Activated CD4-positive, alpha-beta T cell treated with anti-CD3 and anti-CD28 coated beads for 36 hours (primary cell): ENCODE measurements at regions not wholly inside any gene's neighbourhood (a gene's known extent, or its start where the extent isn't known, plus 50 kb on each side); places are given as distances from the start of the nearest gene placed in this dataset.
"Not testable (repeated sequence)": the region's sequence is repeated elsewhere in the genome, so short reads cannot be mapped to it uniquely, and the experiment has no call there.

ENCODE experiments used
- ATAC-seq: fragments of 200-7000 bp; cut with Tn5 transposase; one replicate; pipeline ENCODE4 v1.10.0; 2021; ENCODE audit warnings: mild to moderate bottlenecking, moderate library complexity
- CTCF ChIA-PET: fragments of 350-600 bp; sonication (Branson Sonifier 250); formaldehyde crosslinking; loops from one replicate; lab custom pipeline; 2021; ENCODE audit warnings: antibody characterized with exemption; lab: Charles Lee
- POLR2A ChIA-PET: fragments of 350-600 bp; sonication (Branson Sonifier 250); formaldehyde crosslinking; loops from one replicate; lab custom pipeline; 2021; ENCODE audit warnings: antibody characterized with exemption, inconsistent platforms; lab: Charles Lee
- DNase-seq: peaks from one replicate; pipeline ENCODE4 v3.0.0-alpha.2; 2020
- H3K27ac Mint-ChIP-seq: one replicate; pipeline ENCODE4 v1.8.0; 2021; ENCODE audit warnings: mixed read lengths
- H3K27me3 Mint-ChIP-seq: one replicate; pipeline ENCODE4 v1.8.0; 2021; ENCODE audit warnings: mixed read lengths
- H3K36me3 Mint-ChIP-seq: one replicate; pipeline ENCODE4 v1.8.0; 2021; ENCODE audit warnings: low read depth, mixed read lengths
- H3K4me1 Mint-ChIP-seq: one replicate; pipeline ENCODE4 v1.8.0; 2021; ENCODE audit warnings: mixed read lengths
- H3K4me3 Mint-ChIP-seq: one replicate; pipeline ENCODE4 v1.8.0; 2021; ENCODE audit warnings: mild to moderate bottlenecking, moderate library complexity, mixed read lengths
- H3K9me3 Mint-ChIP-seq: one replicate; pipeline ENCODE4 v1.8.0; 2021; ENCODE audit warnings: low read depth, mixed read lengths
- intact Hi-C, 2 experiments: fragments of 100-400 bp; cut with DNase I in 1 of 2; cut with micrococcal nuclease in 1 of 2; formaldehyde crosslinking; loops; one replicate each; pipeline versions ENCODE4 v1.14.2 to v1.15.1; 2022 to 2024; cut with DNase I, micrococcal nuclease

- CTCF ChIA-PET = interaction anchor here (0.5 to 5.3 kb wide), 30 partner anchors 9 to 566 kb away, joined by 3 to 50 read pairs (median 5); no protein-coding TSS in a partner anchor
- H3K27ac Mint-ChIP-seq, H3K27me3 Mint-ChIP-seq, H3K4me3 Mint-ChIP-seq, ATAC-seq, H3K36me3 Mint-ChIP-seq, DNase-seq, H3K9me3 Mint-ChIP-seq: not testable (repeated sequence)
- POLR2A ChIA-PET = interaction anchor here (0.5 to 0.6 kb wide), 2 partner anchors 122 to 657 kb away, joined by 3 to 4 read pairs; no protein-coding TSS in a partner anchor
- peaks cover 16% of the 10 kb centered on the region for H3K4me1 Mint-ChIP-seq
- intact Hi-C loops = loop anchor here (1.0 to 5.0 kb wide), 4 partner anchors 113 to 151 kb away; no protein-coding TSS in a partner anchor
Measured at GRCh38 chr1:21367973-21368514, 71.9 kb upstream of the NBPF3 start.

GRCh38 chr1:21366288-21366687 lies 73.6 kb upstream of the NBPF3 start:
- Mint-ChIP-seq H3K4me3 (no peak overlapping the region), H3K27me3 (no peaks in the 10 kb centered on the region), H3K9me3 (no peaks in the 10 kb centered on the region), H3K4me1 (peaks cover 16% of the 10 kb centered on the region), H3K36me3 (no peaks in the 10 kb centered on the region), H3K27ac (no peak overlapping the region)
- ChIA-PET POLR2A (no interaction called here), CTCF (interaction anchor here (0.8 to 5.3 kb wide), 5 partner anchors 95 to 148 kb away, joined by 3 to 50 read pairs (median 5); no protein-coding TSS in a partner anchor)
- no peak for ATAC-seq
- intact Hi-C loops = loop anchor here in 1 of 2 experiments (5.0 kb wide), 1 partner anchor 149 kb away; no protein-coding TSS in a partner anchor
- DNase-seq = no peak

DNA sequence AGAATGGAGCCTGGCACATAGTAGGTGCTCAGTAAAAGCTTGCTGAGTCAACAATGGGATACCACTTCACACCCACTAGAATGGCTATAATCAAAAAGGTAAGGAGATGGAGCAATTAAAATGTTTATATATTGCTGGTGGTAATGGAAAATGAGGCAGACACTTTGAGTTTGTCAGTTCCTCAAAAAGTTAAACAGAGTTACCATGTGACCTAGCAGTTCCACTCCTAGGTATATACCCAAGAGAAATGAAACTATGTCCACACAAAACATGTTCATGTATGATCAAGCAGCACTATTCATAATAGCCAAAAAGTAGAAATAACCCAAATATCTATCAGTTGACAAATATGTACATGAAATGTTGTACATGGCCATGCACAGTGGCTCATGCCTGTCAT lies 74.8 kb upstream of the ECE1 start:
- H3K4me3 Mint-ChIP-seq = no peak overlapping the region
- intact Hi-C loops = loop anchor here in 1 of 2 experiments (5.0 kb wide), 1 partner anchor 148 kb away; no protein-coding TSS in a partner anchor
- ATAC-seq (no peak), DNase-seq (no peak)
- CTCF ChIA-PET = interaction anchor here (0.5 to 5.3 kb wide), 7 partner anchors 31 to 169 kb away, joined by 3 to 50 read pairs (median 4); no protein-coding TSS in a partner anchor
- POLR2A ChIA-PET = no interaction called here
- H3K36me3 Mint-ChIP-seq = no peaks in the 10 kb centered on the region
- H3K9me3 Mint-ChIP-seq = no peaks in the 10 kb centered on the region
- peaks cover 16% of the 10 kb centered on the region for H3K4me1 Mint-ChIP-seq
- no peaks in the 10 kb centered on the region for H3K27me3 Mint-ChIP-seq
- no peak overlapping the region for H3K27ac Mint-ChIP-seq

GRCh38 chr1:21362096-21362495 lies 71.8 kb upstream of the ECE1 start:
- H3K36me3 Mint-ChIP-seq = no peaks in the 10 kb centered on the region
- CTCF ChIA-PET = interaction anchor here (1.6 kb wide), 1 partner anchor 17 kb away, joined by 6 read pairs; no protein-coding TSS in a partner anchor
- no peak overlapping the region for H3K27ac Mint-ChIP-seq
- H3K4me3 Mint-ChIP-seq = no peak overlapping the region
- H3K27me3 Mint-ChIP-seq = no peaks in the 10 kb centered on the region
- intact Hi-C loops = no loop called here
- H3K9me3 Mint-ChIP-seq = no peaks in the 10 kb centered on the region
- H3K4me1 Mint-ChIP-seq = peaks cover 8% of the 10 kb centered on the region
- POLR2A ChIA-PET = no interaction called here
- ATAC-seq (no peak), DNase-seq (no peak)

GRCh38 chr1:21361506-21361905 lies 71.2 kb upstream of the ECE1 start:
- ChIA-PET POLR2A (no interaction called here), CTCF (interaction anchor here (0.7 to 1.6 kb wide), 4 partner anchors 17 to 128 kb away, joined by 3 to 6 read pairs (median 4); no protein-coding TSS in a partner anchor)
- Mint-ChIP-seq H3K27me3 (no peaks in the 10 kb centered on the region), H3K4me3 (no peak overlapping the region), H3K27ac (no peak overlapping the region), H3K9me3 (no peaks in the 10 kb centered on the region), H3K36me3 (no peaks in the 10 kb centered on the region), H3K4me1 (peaks cover 10% of the 10 kb centered on the region)
- no peak for ATAC-seq
- DNase-seq = no peak
- intact Hi-C loops = no loop called here

DNA sequence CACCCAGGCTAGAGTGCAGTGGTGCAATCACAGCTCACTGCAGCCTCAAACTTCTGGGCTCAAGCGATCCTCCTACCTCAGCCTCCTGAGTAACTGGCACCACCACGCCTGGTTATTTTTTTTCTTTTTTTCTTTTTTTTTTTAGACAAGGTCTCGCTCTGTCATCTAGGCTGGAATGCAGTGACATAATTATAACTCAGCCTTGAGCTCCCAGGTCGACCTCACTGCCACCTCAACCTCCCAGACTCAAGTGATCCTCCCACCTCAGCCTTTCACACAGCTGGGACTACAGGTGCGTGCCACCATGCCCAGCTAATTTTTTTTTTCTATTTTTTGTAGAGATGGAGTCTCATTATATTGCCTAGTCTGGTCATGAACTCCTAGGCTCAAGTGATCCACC lies 66.9 kb upstream of the ECE1 start:
- DNase-seq (no peak), ATAC-seq (no peak)
- no peaks in the 10 kb centered on the region for H3K9me3 Mint-ChIP-seq
- ChIA-PET CTCF (no interaction called here), POLR2A (no interaction called here)
- no peaks in the 10 kb centered on the region for H3K36me3 Mint-ChIP-seq
- H3K4me3 Mint-ChIP-seq = no peak overlapping the region
- H3K4me1 Mint-ChIP-seq = peaks cover 11% of the 10 kb centered on the region
- no peaks in the 10 kb centered on the region for H3K27me3 Mint-ChIP-seq
- intact Hi-C loops = no loop called here
- no peak overlapping the region for H3K27ac Mint-ChIP-seq

DNA sequence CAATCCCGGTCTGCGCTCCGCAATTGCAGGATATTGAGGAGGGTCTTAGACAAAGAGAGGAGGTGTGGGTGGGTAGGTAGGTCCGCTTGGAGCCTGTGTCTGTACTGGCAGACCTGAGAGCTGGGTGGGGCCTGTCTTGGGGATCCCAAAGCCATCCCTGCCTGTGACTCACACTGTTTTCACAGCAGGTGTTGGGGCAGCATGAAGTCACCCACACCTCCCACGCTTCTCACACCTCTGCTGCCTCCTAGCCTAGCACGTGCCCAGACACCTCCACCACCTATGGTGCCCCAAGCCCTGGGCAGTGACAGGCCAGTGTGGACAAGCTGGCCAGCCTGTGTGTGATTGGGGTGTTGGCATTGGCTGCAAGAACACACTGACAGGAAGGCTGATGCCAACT lies 65.7 kb upstream of the ECE1 start:
- Mint-ChIP-seq H3K4me1 (peaks cover 11% of the 10 kb centered on the region), H3K27ac (peak overlapping the region; percentile 29), H3K9me3 (no peaks in the 10 kb centered on the region), H3K27me3 (no peaks in the 10 kb centered on the region), H3K36me3 (no peaks in the 10 kb centered on the region), H3K4me3 (no peak overlapping the region)
- ChIA-PET CTCF (interaction anchor here (0.7 to 3.3 kb wide), 3 partner anchors 12 to 100 kb away, joined by 3 to 15 read pairs (median 4); no protein-coding TSS in a partner anchor), POLR2A (no interaction called here)
- DNase-seq = peak; percentile 76
- intact Hi-C loops = loop anchor here in 1 of 2 experiments (1.0 kb wide), 1 partner anchor 31 kb away; no protein-coding TSS in a partner anchor
- peak; percentile 97 for ATAC-seq

- ChIA-PET CTCF (interaction anchor here (0.7 to 1.4 kb wide), 3 partner anchors 16 to 121 kb away, joined by 3 to 7 read pairs (median 3); no protein-coding TSS in a partner anchor), POLR2A (no interaction called here)
- DNase-seq (no peak), ATAC-seq (no peak)
- Mint-ChIP-seq H3K27me3 (no peaks in the 10 kb centered on the region), H3K36me3 (no peaks in the 10 kb centered on the region), H3K9me3 (no peaks in the 10 kb centered on the region), H3K4me3 (no peak overlapping the region), H3K27ac (no peak overlapping the region), H3K4me1 (peaks cover 11% of the 10 kb centered on the region)
- intact Hi-C loops = loop anchor here in 1 of 2 experiments (5.0 kb wide), 1 partner anchor 355 kb away; no protein-coding TSS in a partner anchor
Measured at GRCh38 chr1:21352586-21352985, 62.3 kb upstream of the ECE1 start.

GRCh38 chr1:21351901-21352300 lies 61.6 kb upstream of the ECE1 start:
- Mint-ChIP-seq H3K4me1 (peaks cover 10% of the 10 kb centered on the region), H3K36me3 (no peaks in the 10 kb centered on the region), H3K9me3 (no peaks in the 10 kb centered on the region), H3K27me3 (no peaks in the 10 kb centered on the region), H3K27ac (no peak overlapping the region), H3K4me3 (no peak overlapping the region)
- no peak for ATAC-seq
- no peak for DNase-seq
- POLR2A ChIA-PET = interaction anchor here (0.6 kb wide), 1 partner anchor 684 kb away, joined by 3 read pairs; no protein-coding TSS in a partner anchor
- CTCF ChIA-PET = interaction anchor here (0.7 to 1.4 kb wide), 2 partner anchors 17 to 120 kb away, joined by 3 to 7 read pairs; no protein-coding TSS in a partner anchor
- intact Hi-C loops = loop anchor here in 1 of 2 experiments (5.0 kb wide), 1 partner anchor 355 kb away; no protein-coding TSS in a partner anchor

DNA sequence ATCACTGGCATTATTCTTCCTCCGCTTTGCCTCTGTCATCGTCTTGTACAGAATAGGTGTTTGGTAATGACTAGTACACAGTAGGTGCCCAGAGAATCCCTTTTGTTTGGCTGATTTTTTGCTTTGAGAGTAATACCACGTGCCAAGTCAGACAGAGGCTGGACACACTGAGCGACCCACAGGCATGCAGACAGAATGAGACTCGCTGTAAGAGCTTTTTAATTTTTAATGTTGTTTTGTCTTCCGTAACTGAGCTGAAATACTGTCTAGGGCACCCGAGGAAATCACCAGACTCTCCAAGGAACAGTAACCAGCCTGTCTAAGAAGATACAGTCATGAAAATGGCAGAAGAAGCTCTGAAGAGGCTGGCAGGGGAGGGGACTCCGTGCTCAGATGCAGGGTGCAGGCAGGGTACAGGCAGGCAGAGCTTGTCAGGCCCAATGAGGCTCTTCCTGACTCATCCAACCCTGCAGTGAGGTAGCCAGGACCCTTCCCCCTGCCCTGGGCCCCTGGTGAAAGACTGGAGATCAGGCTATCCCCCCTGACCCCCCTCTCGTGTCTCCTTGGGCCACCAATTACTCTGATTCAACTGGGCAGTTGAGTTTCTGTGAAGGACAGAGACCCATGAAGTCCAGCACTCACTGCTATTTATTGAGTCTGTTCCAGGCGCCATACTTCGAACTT lies 60.1 kb upstream of the ECE1 start:
- Mint-ChIP-seq H3K4me1 (no peaks in the 10 kb centered on the region), H3K36me3 (no peaks in the 10 kb centered on the region), H3K9me3 (no peaks in the 10 kb centered on the region), H3K27ac (no peak overlapping the region), H3K4me3 (no peak overlapping the region), H3K27me3 (no peaks in the 10 kb centered on the region)
- ChIA-PET POLR2A (interaction anchor here (0.5 kb wide), 1 partner anchor 287 kb away, joined by 8 read pairs; no protein-coding TSS in a partner anchor), CTCF (no interaction called here)
- no peak for ATAC-seq
- no peak for DNase-seq
- intact Hi-C loops = loop anchor here in 1 of 2 experiments (5.0 kb wide), 1 partner anchor 353 kb away; no protein-coding TSS in a partner anchor

GRCh38 chr1:21349693-21350092 lies 59.4 kb upstream of the ECE1 start:
- H3K4me3 Mint-ChIP-seq = no peak overlapping the region
- H3K27ac Mint-ChIP-seq = no peak overlapping the region
- H3K36me3 Mint-ChIP-seq = peaks cover under 1% of the 10 kb centered on the region
- ATAC-seq (no peak), DNase-seq (no peak)
- POLR2A ChIA-PET = no interaction called here
- CTCF ChIA-PET = no interaction called here
- H3K9me3 Mint-ChIP-seq = no peaks in the 10 kb centered on the region
- H3K4me1 Mint-ChIP-seq = no peaks in the 10 kb centered on the region
- intact Hi-C loops = loop anchor here (5.0 to 10.0 kb wide), 3 partner anchors 92 to 845 kb away; partner anchors contain the start of gene MUL1 (in 1 of the 2)
- H3K27me3 Mint-ChIP-seq = no peaks in the 10 kb centered on the region
